H1 (cell line): ENCODE measurements at regions not wholly inside any gene's neighbourhood (a gene's known extent, or its start where the extent isn't known, plus 50 kb on each side); places are given as distances from the start of the nearest gene placed in this dataset.

Source experiments
- CHD7 ChIP-seq: fragments of 300-600 bp; sonication (generic); IDR thresholded peaks from 2 replicates; pipeline ENCODE4 v1.7.1; 2012; ENCODE audit warnings: low read length, moderate library complexity, mild to moderate bottlenecking, inconsistent platforms; ENCODE audit not compliant: insufficient replicate concordance
- FOSL1 ChIP-seq: IDR thresholded peaks from 2 replicates; pipeline ENCODE4 v1.6.1; 2011; ENCODE audit warnings: mild to moderate bottlenecking, low read depth, low read length, moderate library complexity; ENCODE audit not compliant: insufficient read depth
- SP4 ChIP-seq: IDR thresholded peaks from 2 replicates; pipeline ENCODE4 v1.6.1; 2012; ENCODE audit warnings: low read length, inconsistent platforms
- USF2 ChIP-seq: IDR thresholded peaks from 2 replicates; pipeline ENCODE4 v1.6.1; 2011; ENCODE audit warnings: low read length, improper control_type of control experiment

GRCh38 chr10:59099481-59099880 lies 77.0 kb upstream of the PHYHIPL start (continued):
- TF ChIP-seq FOSL1 = no peak
- no peak for TF ChIP-seq USF2
- no peak for TF ChIP-seq CHD7
- no peak for TF ChIP-seq SP4
